ENCODE measurements at regions not wholly inside any gene's neighbourhood (a gene's known extent, or its start where the extent isn't known, plus 50 kb on each side); places are given as distances from the start of the nearest gene placed in this dataset.

- no peaks in the 10 kb centered on the region for H3K4me1 ChIP-seq (ENCODE audit: low read depth)
- H3K36me3 ChIP-seq, result no peaks in the 10 kb centered on the region
- no peak overlapping the region for H3K27ac ChIP-seq
- no peaks in the 10 kb centered on the region for H3K9me3 ChIP-seq (ENCODE audit: low read depth)
- TF ChIP-seq CTCF (IDR thresholded peaks at IDR 0.05; ENCODE audit: low read depth, low read length), result no peak
- no peaks in the 10 kb centered on the region for H3K27me3 ChIP-seq
- H3K4me3 ChIP-seq, result no peak overlapping the region
- DNase-seq (ENCODE audit: low read depth in 1 of 2, low spot score in 1 of 2), result no peak
Measured at GRCh38 chrX:87895421-87895820, 377.8 kb downstream of the KLHL4 start.

GRCh38 chrX:87896057-87896456 lies 378.5 kb downstream of the KLHL4 start:
- Histone ChIP-seq H3K9me3 (ENCODE audit: low read depth) (no peaks in the 10 kb centered on the region), H3K27me3 (no peaks in the 10 kb centered on the region), H3K4me3 (no peak overlapping the region), H3K27ac (no peak overlapping the region), H3K36me3 (no peaks in the 10 kb centered on the region), H3K4me1 (ENCODE audit: low read depth) (no peaks in the 10 kb centered on the region)
- TF ChIP-seq CTCF (IDR thresholded peaks at IDR 0.05; ENCODE audit: low read depth, low read length), result no peak
- DNase-seq (ENCODE audit: low read depth in 1 of 2, low spot score in 1 of 2), result no peak

- no peaks in the 10 kb centered on the region for H3K36me3 ChIP-seq
- no peak for TF ChIP-seq CTCF (IDR thresholded peaks at IDR 0.05; ENCODE audit: low read depth, low read length)
- DNase-seq (ENCODE audit: low read depth in 1 of 2, low spot score in 1 of 2), result no peak
Measured at GRCh38 chrX:87900320-87900908, 382.8 kb downstream of the KLHL4 start.

GRCh38 chrX:87901060-87901459 lies 383.5 kb downstream of the KLHL4 start:
- no peak overlapping the region for H3K27ac ChIP-seq
- peaks cover 10% of the 10 kb centered on the region for H3K4me1 ChIP-seq (ENCODE audit: low read depth)
- DNase-seq (ENCODE audit: low read depth in 1 of 2, low spot score in 1 of 2), result no peak
- no peaks in the 10 kb centered on the region for H3K27me3 ChIP-seq
- no peaks in the 10 kb centered on the region for H3K9me3 ChIP-seq (ENCODE audit: low read depth)
- no peak overlapping the region for H3K4me3 ChIP-seq
- no peak for TF ChIP-seq CTCF (IDR thresholded peaks at IDR 0.05; ENCODE audit: low read depth, low read length)
- no peaks in the 10 kb centered on the region for H3K36me3 ChIP-seq

More at GRCh38 chrX:87900320-87900908, 382.8 kb downstream of the KLHL4 start:
- Histone ChIP-seq H3K9me3 (ENCODE audit: low read depth) (no peaks in the 10 kb centered on the region), H3K27ac (no peak overlapping the region), H3K4me3 (no peak overlapping the region), H3K4me1 (ENCODE audit: low read depth) (peaks cover 10% of the 10 kb centered on the region), H3K27me3 (no peaks in the 10 kb centered on the region)

GRCh38 chrX:87914726-87915125 lies 397.1 kb downstream of the KLHL4 start:
- Histone ChIP-seq H3K27me3 (no peaks in the 10 kb centered on the region), H3K4me1 (ENCODE audit: low read depth) (no peaks in the 10 kb centered on the region), H3K27ac (no peak overlapping the region), H3K4me3 (no peak overlapping the region), H3K36me3 (no peaks in the 10 kb centered on the region), H3K9me3 (ENCODE audit: low read depth) (no peaks in the 10 kb centered on the region)
- DNase-seq (ENCODE audit: low read depth in 1 of 2, low spot score in 1 of 2), result no peak
- no peak for TF ChIP-seq CTCF (IDR thresholded peaks at IDR 0.05; ENCODE audit: low read depth, low read length)
